Muscle layer of colon (tissue), 2 donors: ENCODE measurements at regions not wholly inside any gene's neighbourhood (a gene's known extent, or its start where the extent isn't known, plus 50 kb on each side); places are given as distances from the start of the nearest gene placed in this dataset.

ENCODE experiments used
- H3K27ac ChIP-seq: one replicate; pipeline ENCODE4 v1.7.0; 2013; ENCODE audit warnings: low read depth, mild to moderate bottlenecking, low read length, moderate library complexity
- H3K27me3 ChIP-seq, 2 donors: one replicate each; pipeline ENCODE4 v1.7.0; 2013; ENCODE audit warnings: low read length in 2 of 2, mild to moderate bottlenecking in 2 of 2; ENCODE audit not compliant: insufficient read depth in 2 of 2, control insufficient read depth in 1 of 2
- H3K36me3 ChIP-seq: one replicate; pipeline ENCODE4 v1.7.0; 2013; ENCODE audit warnings: mild to moderate bottlenecking, low read length; ENCODE audit not compliant: insufficient read depth
- H3K4me1 ChIP-seq: one replicate; pipeline ENCODE4 v1.7.0; 2013; ENCODE audit warnings: mild to moderate bottlenecking, low read length; ENCODE audit not compliant: insufficient read depth
- H3K4me3 ChIP-seq, 2 donors: one replicate each; pipeline ENCODE4 v1.7.0; 2013; ENCODE audit warnings: low read length in 2 of 2, low read depth in 1 of 2, mild to moderate bottlenecking in 1 of 2, moderate library complexity in 1 of 2
- H3K9ac ChIP-seq: one replicate; pipeline ENCODE4 v1.7.0; 2013; ENCODE audit warnings: low read length
- H3K9me3 ChIP-seq: one replicate; pipeline ENCODE4 v1.7.0; 2013; ENCODE audit warnings: mild to moderate bottlenecking, low read length
- donor health status: abdominal sarcoma.
- donor health status: Adenocarcinoma of cecum.

- Histone ChIP-seq H3K27me3 (no peaks in the 10 kb centered on the region), H3K4me1 (no peaks in the 10 kb centered on the region), H3K9ac (no peak overlapping the region)
These were observed 271.2 kb upstream of the MDFIC2 start for GRCh38 chr3:70583682-70584081.

GRCh38 chr3:70582803-70583202, 270.4 kb upstream of the MDFIC2 start:
- H3K4me1 ChIP-seq: no peaks in the 10 kb centered on the region
- H3K4me3 ChIP-seq: no peak overlapping the region

More at GRCh38 chr3:70583682-70584081, 271.2 kb upstream of the MDFIC2 start:
- Histone ChIP-seq H3K4me3 (no peak overlapping the region), H3K27ac (no peak overlapping the region), H3K36me3 (no peaks in the 10 kb centered on the region), H3K9me3 (no peaks in the 10 kb centered on the region)

GRCh38 chr3:70580021-70580420, 267.6 kb upstream of the MDFIC2 start:
- H3K27ac ChIP-seq: no peak overlapping the region
- H3K4me1 ChIP-seq: no peaks in the 10 kb centered on the region
- no peaks in the 10 kb centered on the region for H3K36me3 ChIP-seq
- H3K27me3 ChIP-seq: no peaks in the 10 kb centered on the region
- no peak overlapping the region for H3K9ac ChIP-seq
- no peak overlapping the region for H3K4me3 ChIP-seq
- no peaks in the 10 kb centered on the region for H3K9me3 ChIP-seq

More at GRCh38 chr3:70582803-70583202, 270.4 kb upstream of the MDFIC2 start:
- no peak overlapping the region for H3K9ac ChIP-seq
- no peak overlapping the region for H3K27ac ChIP-seq
- no peaks in the 10 kb centered on the region for H3K36me3 ChIP-seq
- H3K27me3 ChIP-seq: no peaks in the 10 kb centered on the region
- H3K9me3 ChIP-seq: no peaks in the 10 kb centered on the region

- Histone ChIP-seq H3K4me3 (no peak overlapping the region), H3K4me1 (no peaks in the 10 kb centered on the region), H3K27me3 (no peaks in the 10 kb centered on the region), H3K27ac (no peak overlapping the region), H3K9ac (no peak overlapping the region), H3K9me3 (no peaks in the 10 kb centered on the region), H3K36me3 (no peaks in the 10 kb centered on the region)
These were observed 259.3 kb upstream of the MDFIC2 start for GRCh38 chr3:70571696-70572095.

- H3K4me3 ChIP-seq: no peak overlapping the region
- no peaks in the 10 kb centered on the region for H3K9me3 ChIP-seq
- no peaks in the 10 kb centered on the region for H3K4me1 ChIP-seq
- H3K27ac ChIP-seq: no peak overlapping the region
- no peaks in the 10 kb centered on the region for H3K27me3 ChIP-seq
- no peaks in the 10 kb centered on the region for H3K36me3 ChIP-seq
- H3K9ac ChIP-seq: no peak overlapping the region
These were observed 258.1 kb upstream of the MDFIC2 start for GRCh38 chr3:70570584-70570983.

GRCh38 chr3:70568626-70569025, 256.2 kb upstream of the MDFIC2 start:
- no peak overlapping the region for H3K27ac ChIP-seq
- no peaks in the 10 kb centered on the region for H3K27me3 ChIP-seq
- no peaks in the 10 kb centered on the region for H3K4me1 ChIP-seq
- H3K4me3 ChIP-seq: no peak overlapping the region
- no peak overlapping the region for H3K9ac ChIP-seq
- H3K36me3 ChIP-seq: no peaks in the 10 kb centered on the region
- H3K9me3 ChIP-seq: no peaks in the 10 kb centered on the region

GRCh38 chr3:70565861-70566260, 253.4 kb upstream of the MDFIC2 start:
- H3K36me3 ChIP-seq: no peaks in the 10 kb centered on the region
- H3K27me3 ChIP-seq: no peaks in the 10 kb centered on the region
- H3K9me3 ChIP-seq: no peaks in the 10 kb centered on the region
- H3K9ac ChIP-seq: no peak overlapping the region
- H3K27ac ChIP-seq: no peak overlapping the region
- H3K4me3 ChIP-seq: no peak overlapping the region
- no peaks in the 10 kb centered on the region for H3K4me1 ChIP-seq

- Histone ChIP-seq H3K36me3 (no peaks in the 10 kb centered on the region), H3K4me3 (no peak overlapping the region), H3K27ac (no peak overlapping the region), H3K27me3 (no peaks in the 10 kb centered on the region), H3K4me1 (no peaks in the 10 kb centered on the region), H3K9me3 (no peaks in the 10 kb centered on the region), H3K9ac (no peak overlapping the region)
These were observed 252.1 kb upstream of the MDFIC2 start for GRCh38 chr3:70564552-70564951.

GRCh38 chr3:70561796-70562195, 249.4 kb upstream of the MDFIC2 start:
- Histone ChIP-seq H3K36me3 (no peaks in the 10 kb centered on the region), H3K9me3 (no peaks in the 10 kb centered on the region), H3K27ac (no peak overlapping the region), H3K9ac (no peak overlapping the region), H3K4me1 (no peaks in the 10 kb centered on the region), H3K4me3 (no peak overlapping the region), H3K27me3 (no peaks in the 10 kb centered on the region)

- Histone ChIP-seq H3K4me3 (no peak overlapping the region), H3K27ac (no peak overlapping the region), H3K4me1 (no peaks in the 10 kb centered on the region), H3K9me3 (no peaks in the 10 kb centered on the region), H3K9ac (no peak overlapping the region), H3K27me3 (no peaks in the 10 kb centered on the region), H3K36me3 (no peaks in the 10 kb centered on the region)
These were observed 246.5 kb upstream of the MDFIC2 start for GRCh38 chr3:70558956-70559355.

GRCh38 chr3:70557976-70558375, 245.5 kb upstream of the MDFIC2 start:
- H3K36me3 ChIP-seq: no peaks in the 10 kb centered on the region
- H3K4me1 ChIP-seq: no peaks in the 10 kb centered on the region

GRCh38 chr3:70556056-70556455, 243.6 kb upstream of the MDFIC2 start:
- no peak overlapping the region for H3K4me3 ChIP-seq
- no peaks in the 10 kb centered on the region for H3K27me3 ChIP-seq
- no peak overlapping the region for H3K27ac ChIP-seq
- H3K9me3 ChIP-seq: no peaks in the 10 kb centered on the region
- H3K9ac ChIP-seq: no peak overlapping the region
- H3K4me1 ChIP-seq: no peaks in the 10 kb centered on the region
- H3K36me3 ChIP-seq: no peaks in the 10 kb centered on the region

More at GRCh38 chr3:70557976-70558375, 245.5 kb upstream of the MDFIC2 start:
- no peaks in the 10 kb centered on the region for H3K27me3 ChIP-seq
- H3K4me3 ChIP-seq: no peak overlapping the region
- no peaks in the 10 kb centered on the region for H3K9me3 ChIP-seq
- no peak overlapping the region for H3K27ac ChIP-seq
- H3K9ac ChIP-seq: no peak overlapping the region
